ENCODE measurements at regions not wholly inside any gene's neighbourhood (a gene's known extent, or its start where the extent isn't known, plus 50 kb on each side); places are given as distances from the start of the nearest gene placed in this dataset.

DNA sequence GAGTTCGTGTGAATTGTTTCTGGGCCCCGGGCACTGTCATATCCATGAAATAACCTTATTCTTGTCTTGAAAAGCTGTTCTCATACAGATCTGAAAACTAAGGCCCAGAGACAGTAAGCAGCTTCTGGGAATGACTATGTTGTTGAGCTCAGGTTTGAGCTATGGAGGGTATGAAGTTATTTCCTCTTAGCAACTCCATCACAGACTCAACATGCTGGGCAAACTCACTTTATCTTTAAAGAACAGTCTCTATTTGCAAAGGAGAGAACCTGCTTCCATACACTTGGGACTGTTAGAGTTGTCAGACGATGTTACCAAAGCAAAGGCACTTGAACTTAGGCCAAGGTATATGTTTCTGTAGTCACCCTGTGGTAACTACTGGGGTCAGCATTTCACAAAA is 90.0 kb downstream of the GPR88 start:
- ATAC-seq (no peak), DNase-seq (no peak)
- H3K4me1 ChIP-seq, result peaks cover 2% of the 10 kb centered on the region
- H3K27ac ChIP-seq, result peak overlapping the region in 1 of 4 donors; percentile 38
- WGBS, 2 donors, result 64 to 83% methylated on average over 3 of the region's 3 CpGs
- TF ChIP-seq, protein P1, sequence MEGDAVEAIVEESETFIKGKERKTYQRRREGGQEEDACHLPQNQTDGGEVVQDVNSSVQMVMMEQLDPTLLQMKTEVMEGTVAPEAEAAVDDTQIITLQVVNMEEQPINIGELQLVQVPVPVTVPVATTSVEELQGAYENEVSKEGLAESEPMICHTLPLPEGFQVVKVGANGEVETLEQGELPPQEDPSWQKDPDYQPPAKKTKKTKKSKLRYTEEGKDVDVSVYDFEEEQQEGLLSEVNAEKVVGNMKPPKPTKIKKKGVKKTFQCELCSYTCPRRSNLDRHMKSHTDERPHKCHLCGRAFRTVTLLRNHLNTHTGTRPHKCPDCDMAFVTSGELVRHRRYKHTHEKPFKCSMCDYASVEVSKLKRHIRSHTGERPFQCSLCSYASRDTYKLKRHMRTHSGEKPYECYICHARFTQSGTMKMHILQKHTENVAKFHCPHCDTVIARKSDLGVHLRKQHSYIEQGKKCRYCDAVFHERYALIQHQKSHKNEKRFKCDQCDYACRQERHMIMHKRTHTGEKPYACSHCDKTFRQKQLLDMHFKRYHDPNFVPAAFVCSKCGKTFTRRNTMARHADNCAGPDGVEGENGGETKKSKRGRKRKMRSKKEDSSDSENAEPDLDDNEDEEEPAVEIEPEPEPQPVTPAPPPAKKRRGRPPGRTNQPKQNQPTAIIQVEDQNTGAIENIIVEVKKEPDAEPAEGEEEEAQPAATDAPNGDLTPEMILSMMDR (IDR thresholded peaks at IDR 0.05), result no peak
- H3K9me3 ChIP-seq, result no peaks in the 10 kb centered on the region
- H3K4me3 ChIP-seq, result no peak overlapping the region
- no peaks in the 10 kb centered on the region for H3K27me3 ChIP-seq
- H3K36me3 ChIP-seq (replicated peaks in 1 of 2; ENCODE audit: insufficient read depth in 1 of 2, low read depth in 2 of 2), result no peaks in the 10 kb centered on the region
- intact Hi-C loops (cut with DNase I), result no loop called here

DNA sequence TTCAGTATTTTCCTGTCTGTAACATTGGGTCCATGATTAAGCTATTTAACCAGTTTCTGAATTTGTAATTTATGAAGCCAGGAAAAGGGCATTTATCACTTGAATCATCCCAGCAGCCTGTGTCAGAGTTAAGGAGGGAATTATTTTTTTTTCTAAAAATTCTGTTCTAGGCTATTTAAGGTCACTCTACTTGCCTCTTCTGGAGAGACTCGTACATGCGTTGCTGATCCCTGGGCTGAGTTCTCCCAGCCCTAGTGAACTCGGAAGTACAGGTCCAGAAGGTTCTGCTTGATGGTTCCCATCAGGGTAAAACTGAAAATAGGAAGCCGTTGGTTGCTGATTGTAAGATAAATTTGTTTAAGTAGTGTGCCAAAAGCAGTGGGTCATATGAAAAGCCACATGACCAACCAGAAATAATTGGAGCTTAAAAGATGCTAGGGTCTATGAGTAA is 90.7 kb downstream of the GPR88 start:
- no peak for DNase-seq
- no peaks in the 10 kb centered on the region for H3K27me3 ChIP-seq
- intact Hi-C loops (cut with DNase I), result no loop called here
- no peaks in the 10 kb centered on the region for H3K4me1 ChIP-seq
- ATAC-seq, result no peak
- WGBS, 2 donors, result 30 to 42% methylated on average over 4 of the region's 4 CpGs
- H3K4me3 ChIP-seq, result no peak overlapping the region
- no peaks in the 10 kb centered on the region for H3K36me3 ChIP-seq (replicated peaks in 1 of 2; ENCODE audit: insufficient read depth in 1 of 2, low read depth in 2 of 2)
- H3K27ac ChIP-seq, result peak overlapping the region in 1 of 4 donors; percentile 24
- no peaks in the 10 kb centered on the region for H3K9me3 ChIP-seq
- TF ChIP-seq, protein P1 (IDR thresholded peaks at IDR 0.05), result no peak

DNA sequence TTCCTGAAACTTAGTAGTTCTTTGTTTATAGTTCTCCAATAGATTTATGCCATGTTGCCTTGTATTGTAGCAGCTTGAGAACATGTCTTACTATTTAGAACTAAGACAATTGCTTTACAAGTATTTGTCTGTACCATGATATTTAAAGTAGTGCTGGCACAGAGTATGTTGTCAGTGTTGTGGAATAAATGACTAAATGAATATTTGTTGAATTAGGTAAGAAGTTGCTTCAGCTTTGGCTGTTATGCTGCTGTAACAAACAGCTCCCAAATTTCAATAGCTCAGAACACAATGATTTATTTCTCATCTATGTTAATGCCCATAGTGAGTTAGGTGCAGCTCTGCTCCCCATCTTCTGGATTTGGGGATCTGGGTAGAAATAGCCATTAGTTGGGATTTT is 90.2 kb upstream of the VCAM1 start:
- Histone ChIP-seq H3K9me3 (no peaks in the 10 kb centered on the region), H3K36me3 (replicated peaks in 1 of 2; ENCODE audit: insufficient read depth in 1 of 2, low read depth in 2 of 2) (no peaks in the 10 kb centered on the region), H3K27ac (peak overlapping the region in 1 of 4 donors; percentile 24), H3K4me1 (no peaks in the 10 kb centered on the region), H3K4me3 (no peak overlapping the region), H3K27me3 (no peaks in the 10 kb centered on the region)
- ATAC-seq (no peak), DNase-seq (no peak)
- intact Hi-C loops (cut with DNase I), result no loop called here
- TF ChIP-seq POLR2A (IDR thresholded peaks at IDR 0.05), result no peak
- TF ChIP-seq, protein P1 (IDR thresholded peaks at IDR 0.05), result no peak

DNA sequence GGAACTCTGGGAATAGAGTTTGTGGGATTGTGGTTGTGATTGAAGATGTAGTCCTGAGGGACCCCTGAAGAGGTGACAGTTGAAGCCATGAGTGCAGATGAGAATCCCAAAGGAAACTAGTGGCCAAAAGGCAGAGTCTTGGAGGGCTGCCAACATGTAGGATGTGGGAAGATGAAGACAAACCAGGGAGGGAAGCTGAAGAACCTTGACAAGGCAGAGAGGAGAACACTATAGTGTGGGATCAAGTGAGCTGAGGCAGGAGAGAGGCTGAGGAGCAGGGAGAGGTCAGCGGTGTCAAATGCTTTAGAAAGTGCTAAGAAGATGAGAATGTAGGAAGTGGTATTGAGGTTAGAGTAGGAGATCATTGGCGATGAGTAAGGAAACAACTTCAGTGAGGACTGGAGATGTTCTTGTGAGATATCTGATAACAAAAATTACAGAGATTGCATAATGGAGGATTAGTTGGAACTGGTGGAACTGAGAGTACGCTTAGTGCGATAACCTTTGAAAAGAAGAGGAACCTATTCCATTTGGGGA is 88.5 kb upstream of the VCAM1 start:
- TF ChIP-seq POLR2A (IDR thresholded peaks at IDR 0.05), result no peak
- TF ChIP-seq, protein P1 (IDR thresholded peaks at IDR 0.05), result no peak
- no peak overlapping the region for H3K27ac ChIP-seq
- intact Hi-C loops (cut with DNase I), result no loop called here
- WGBS, 2 donors, result 64 to 81% methylated on average over 4 of the region's 4 CpGs
- H3K36me3 ChIP-seq (replicated peaks in 1 of 2; ENCODE audit: insufficient read depth in 1 of 2, low read depth in 2 of 2), result no peaks in the 10 kb centered on the region
- no peaks in the 10 kb centered on the region for H3K9me3 ChIP-seq
- no peak overlapping the region for H3K4me3 ChIP-seq
- no peaks in the 10 kb centered on the region for H3K4me1 ChIP-seq
- no peaks in the 10 kb centered on the region for H3K27me3 ChIP-seq
- ATAC-seq (no peak), DNase-seq (peak in 1 of 4 donors; percentile 14)

DNA sequence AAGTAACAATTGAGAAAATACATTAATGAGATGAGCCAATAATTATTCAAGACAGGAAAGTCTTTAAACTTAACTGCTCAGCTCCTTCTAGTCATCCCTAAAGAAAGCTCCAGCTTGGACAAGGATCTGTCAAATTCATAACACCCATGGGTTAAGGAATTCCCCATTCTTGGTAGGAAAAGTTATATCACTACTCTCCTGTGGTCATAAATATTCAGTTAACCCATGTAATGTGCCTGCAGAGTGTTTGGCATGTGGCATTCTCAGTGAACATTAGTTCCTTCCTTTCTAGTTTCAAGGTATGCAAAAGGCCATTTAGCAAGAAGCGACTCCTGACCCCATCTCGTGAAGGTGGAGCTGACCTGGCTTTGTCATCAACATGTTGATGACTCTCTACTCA is 76.7 kb upstream of the VCAM1 start:
- Histone ChIP-seq H3K27ac (peak overlapping the region; percentile 23 to 70 (median 48)), H3K9me3 (no peaks in the 10 kb centered on the region), H3K4me3 (no peak overlapping the region), H3K36me3 (replicated peaks in 1 of 2; ENCODE audit: insufficient read depth in 1 of 2, low read depth in 2 of 2) (no peaks in the 10 kb centered on the region), H3K27me3 (no peaks in the 10 kb centered on the region), H3K4me1 (peaks cover 13% of the 10 kb centered on the region)
- 76 to 84% methylated on average over 2 of the region's 2 CpGs for WGBS, 2 donors
- intact Hi-C loops (cut with DNase I), result no loop called here
- DNase-seq (no peak), ATAC-seq (no peak)
- TF ChIP-seq POLR2A (IDR thresholded peaks at IDR 0.05), result no peak
- TF ChIP-seq, protein P1 (IDR thresholded peaks at IDR 0.05), result no peak
